ENCODE measurements at regions not wholly inside any gene's neighbourhood (a gene's known extent, or its start where the extent isn't known, plus 50 kb on each side); places are given as distances from the start of the nearest gene placed in this dataset.
"Not testable (repeated sequence)": the region's sequence is repeated elsewhere in the genome, so short reads cannot be mapped to it uniquely, and the experiment has no call there.

DNA sequence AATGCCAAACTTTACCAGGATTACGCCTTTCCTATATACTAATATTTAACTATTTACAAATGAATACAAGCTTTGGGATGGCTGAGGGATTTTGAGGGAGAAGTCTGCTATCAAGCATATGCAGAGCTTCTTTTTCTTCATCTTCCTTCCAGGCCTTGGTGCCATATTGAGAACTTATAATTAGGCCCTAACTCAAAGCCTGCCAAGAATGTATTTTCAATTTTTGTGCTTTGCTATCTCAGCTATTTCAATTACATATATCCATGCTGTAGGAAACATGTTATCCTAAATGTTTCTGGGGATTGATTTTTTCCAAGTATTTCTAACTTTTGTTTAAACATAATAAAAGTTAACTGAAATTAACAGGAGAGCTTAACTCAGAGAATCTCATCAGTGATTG, 425.0 kb upstream of the GRM7 start:
- DNase-seq (ENCODE audit: low read depth) = no peak

DNA sequence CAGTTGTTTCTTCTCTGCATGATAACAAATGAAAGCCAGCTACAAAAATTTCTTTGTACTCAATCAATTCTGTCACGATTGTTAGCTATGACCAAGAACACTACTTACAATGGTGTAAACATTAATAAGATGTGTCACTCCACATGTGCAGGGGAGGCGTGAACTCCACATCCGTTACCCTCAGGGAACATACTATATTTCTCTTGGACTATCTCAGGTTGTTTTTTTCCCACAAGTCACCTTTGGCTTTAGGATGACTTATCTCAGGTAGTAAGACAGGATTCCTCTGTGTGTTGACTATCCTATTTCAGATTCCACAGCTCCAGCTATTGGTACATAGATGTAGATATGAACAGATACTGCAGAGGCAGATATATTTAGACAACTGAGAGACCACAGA, 423.3 kb upstream of the GRM7 start:
- no peak for DNase-seq (ENCODE audit: low read depth)

DNA sequence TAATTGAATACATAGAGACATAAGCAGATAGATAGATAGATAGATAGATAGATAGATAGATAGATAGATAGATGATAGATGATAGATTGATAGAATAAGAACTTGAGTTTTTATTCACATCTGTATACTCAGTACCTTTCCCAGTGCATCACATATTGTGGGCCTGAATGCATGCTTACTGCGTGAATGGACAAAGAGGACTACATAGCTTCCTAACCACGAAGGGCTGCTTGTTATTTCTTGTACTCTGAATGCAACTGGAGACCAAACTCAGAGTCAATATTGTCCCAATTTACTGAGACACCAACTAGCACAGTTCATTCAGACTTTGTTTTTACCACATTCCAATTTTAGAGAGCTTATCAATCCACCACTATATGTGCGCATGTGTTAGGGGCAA, 422.9 kb upstream of the GRM7 start:
- DNase-seq (ENCODE audit: low read depth) = no peak

- DNase-seq (ENCODE audit: low read depth) = no peak
Measured at GRCh38 chr3:6439226-6439625, 421.7 kb upstream of the GRM7 start.

GRCh38 chr3:6439824-6440223, 421.1 kb upstream of the GRM7 start:
- no peak for DNase-seq (ENCODE audit: low read depth)

DNA sequence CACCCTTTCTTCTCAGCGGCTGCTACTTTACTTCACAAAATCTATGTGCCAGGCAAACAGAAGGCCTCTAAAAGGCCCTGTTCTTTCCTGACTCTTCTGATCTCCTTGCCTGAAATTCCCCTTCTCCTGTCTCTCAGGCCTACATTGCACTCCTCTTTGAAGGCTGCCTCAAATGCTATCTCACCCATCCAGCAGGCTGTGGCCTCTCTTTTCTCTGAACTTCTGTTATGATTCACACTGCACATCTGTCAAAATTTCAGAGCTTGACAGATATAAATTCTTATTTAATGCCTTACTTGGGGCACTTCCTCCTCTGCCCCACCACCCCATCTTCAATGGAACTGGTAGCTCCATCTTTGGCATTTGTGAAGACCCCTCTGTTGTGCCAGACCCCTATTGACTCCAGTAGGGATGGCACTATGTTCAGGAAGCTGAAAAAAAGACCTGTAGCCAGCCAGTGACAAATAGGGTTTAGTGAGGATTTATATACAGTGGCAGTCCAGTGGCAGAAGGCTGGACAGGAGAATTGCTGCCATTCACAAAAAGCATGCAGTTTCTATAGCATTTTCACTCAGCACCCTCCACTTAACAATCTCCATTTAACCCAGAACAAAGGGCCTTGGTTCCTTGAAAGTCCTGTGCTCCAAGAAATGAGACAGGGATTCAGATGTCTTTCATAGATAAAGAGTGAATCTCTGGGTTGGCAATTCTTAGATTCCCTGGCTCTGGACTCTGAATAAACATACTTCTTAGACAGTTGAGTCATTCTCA, 415.8 kb upstream of the GRM7 start:
- DNase-seq (ENCODE audit: low read depth) = no peak

- no peak for DNase-seq (ENCODE audit: low read depth)
Measured at GRCh38 chr3:6447166-6447801, 413.6 kb upstream of the GRM7 start.

GRCh38 chr3:6448011-6448410, 412.9 kb upstream of the GRM7 start:
- no peak for DNase-seq (ENCODE audit: low read depth)

GRCh38 chr3:6449099-6449498, 411.8 kb upstream of the GRM7 start:
- DNase-seq (ENCODE audit: low read depth) = no peak

- no peak for DNase-seq (ENCODE audit: low read depth)
Measured at GRCh38 chr3:6452974-6453373, 407.9 kb upstream of the GRM7 start.

DNA sequence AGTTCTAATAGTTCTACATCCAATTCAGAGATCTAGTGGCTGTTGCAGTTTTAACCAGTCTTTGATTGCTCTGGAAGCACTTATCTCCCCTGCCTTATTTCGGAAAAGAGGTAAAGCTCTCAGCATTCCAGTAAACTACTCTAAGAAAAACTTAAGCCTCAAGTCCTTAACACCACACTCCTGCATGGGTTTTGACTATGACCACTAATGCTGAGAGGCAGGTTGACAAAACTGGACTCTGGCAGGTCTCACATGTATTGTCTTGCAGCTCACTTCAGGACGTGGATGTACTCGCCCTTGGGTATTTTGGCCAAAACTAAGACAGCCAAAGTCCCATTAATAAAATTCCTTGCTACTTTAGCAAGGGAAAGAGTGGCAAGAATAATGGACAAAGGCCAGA, 405.9 kb upstream of the GRM7 start:
- no peak for DNase-seq (ENCODE audit: low read depth)

GRCh38 chr3:6467186-6467585, 393.7 kb upstream of the GRM7 start:
- no peak for DNase-seq (ENCODE audit: low read depth)

GRCh38 chr3:6468589-6468988, 392.3 kb upstream of the GRM7 start:
- no peak for DNase-seq (ENCODE audit: low read depth)

DNA sequence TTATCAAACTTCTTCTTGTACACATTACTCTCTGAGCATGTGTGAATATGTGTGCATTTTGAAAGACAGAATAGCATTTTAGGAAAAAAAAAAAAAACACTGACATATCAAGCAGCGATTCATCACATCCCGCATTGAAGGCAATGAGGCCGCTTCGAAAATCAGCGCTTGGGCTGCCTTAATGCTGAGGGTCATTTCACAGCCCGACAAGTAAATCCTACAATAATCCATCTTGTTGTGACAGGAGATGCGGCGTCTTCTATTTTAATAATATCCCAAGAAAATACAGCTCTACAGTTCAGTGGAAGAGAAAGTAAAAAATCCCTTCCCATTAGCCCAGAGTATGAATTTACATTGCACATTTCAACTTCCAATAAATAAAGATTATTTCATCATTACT, 389.2 kb upstream of the GRM7 start:
- DNase-seq (ENCODE audit: low read depth) = no peak

DNA sequence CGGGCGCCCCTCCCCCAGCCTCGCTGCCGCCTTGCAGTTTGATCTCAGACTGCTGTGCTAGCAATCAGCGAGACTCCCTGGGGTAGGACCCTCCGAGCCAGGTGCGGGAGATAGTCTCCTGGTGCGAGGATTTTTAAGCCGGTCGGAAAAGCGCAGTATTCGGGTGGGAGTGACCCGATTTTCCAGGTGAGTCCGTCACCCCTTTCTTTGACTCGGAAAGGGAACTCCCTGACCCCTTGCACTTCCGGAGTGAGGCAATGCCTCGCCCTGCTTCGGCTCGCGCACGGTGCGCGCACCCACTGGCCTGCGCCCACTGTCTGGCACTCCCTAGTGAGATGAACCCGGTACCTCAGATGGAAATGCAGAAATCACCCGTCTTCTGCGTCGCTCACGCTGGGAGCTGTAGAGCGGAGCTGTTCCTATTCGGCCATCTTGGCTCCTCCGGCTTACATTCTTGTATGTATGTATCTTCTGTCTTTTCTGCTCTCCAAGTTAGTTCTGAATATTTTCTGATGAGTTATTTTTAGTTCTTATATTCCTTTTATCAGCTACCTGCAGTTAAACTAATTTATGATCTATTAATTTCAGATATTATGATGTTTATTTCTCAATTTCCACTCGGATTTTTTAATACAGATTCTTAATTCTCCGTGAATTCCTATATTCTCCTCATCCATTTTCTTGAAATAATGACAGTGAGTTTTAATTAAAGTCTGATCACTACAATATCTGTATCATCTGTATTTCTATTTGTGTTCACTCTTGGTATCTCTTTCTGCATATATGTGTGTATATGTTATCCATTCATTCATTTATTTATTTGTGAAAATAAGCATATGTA, 370.2 kb upstream of the GRM7 start:
- DNase-seq (ENCODE audit: low read depth) = not testable (repeated sequence)

GRCh38 chr3:6491768-6492167, 369.1 kb upstream of the GRM7 start:
- DNase-seq (ENCODE audit: low read depth) = no peak

DNA sequence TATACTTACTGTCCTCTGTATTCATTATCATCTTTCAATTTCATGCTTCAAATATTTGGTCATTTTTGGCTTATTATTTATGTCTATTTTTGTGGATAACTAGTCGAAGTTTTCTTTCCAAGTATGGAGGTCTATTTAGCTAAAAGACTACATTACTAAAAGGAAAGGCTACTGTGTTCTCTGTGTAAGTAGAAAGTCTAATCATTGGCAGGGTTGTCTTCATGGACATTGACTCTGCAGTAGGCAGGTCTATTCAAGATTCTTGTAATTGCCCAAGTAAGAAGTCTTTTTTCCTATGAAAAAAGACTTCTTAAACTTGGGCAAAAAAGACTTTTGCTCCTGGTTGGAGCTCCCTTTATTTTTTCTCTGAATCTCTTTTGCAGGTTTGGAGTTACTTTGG, 368.6 kb upstream of the GRM7 start:
- no peak for DNase-seq (ENCODE audit: low read depth)

DNA sequence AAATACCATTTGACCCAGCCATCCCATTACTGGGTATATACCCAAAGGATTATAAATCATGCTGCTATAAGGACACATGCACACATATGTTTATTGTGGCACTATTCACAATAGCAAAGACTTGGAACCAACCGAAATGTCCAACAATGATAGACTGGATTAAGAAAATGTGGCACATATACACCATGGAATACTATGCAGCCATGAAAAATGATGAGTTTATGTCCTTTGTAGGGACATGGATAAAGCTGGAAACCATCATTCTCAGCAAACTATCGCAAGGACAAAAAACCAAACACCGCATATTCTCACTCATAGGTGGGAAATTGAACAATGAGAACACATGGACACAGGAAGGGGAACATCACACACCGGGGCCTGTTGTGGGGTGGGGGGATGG, 362.0 kb upstream of the GRM7 start:
- not testable (repeated sequence) for DNase-seq (ENCODE audit: low read depth)

GRCh38 chr3:6504347-6504746, 356.6 kb upstream of the GRM7 start:
- no peak for DNase-seq (ENCODE audit: low read depth)

DNA sequence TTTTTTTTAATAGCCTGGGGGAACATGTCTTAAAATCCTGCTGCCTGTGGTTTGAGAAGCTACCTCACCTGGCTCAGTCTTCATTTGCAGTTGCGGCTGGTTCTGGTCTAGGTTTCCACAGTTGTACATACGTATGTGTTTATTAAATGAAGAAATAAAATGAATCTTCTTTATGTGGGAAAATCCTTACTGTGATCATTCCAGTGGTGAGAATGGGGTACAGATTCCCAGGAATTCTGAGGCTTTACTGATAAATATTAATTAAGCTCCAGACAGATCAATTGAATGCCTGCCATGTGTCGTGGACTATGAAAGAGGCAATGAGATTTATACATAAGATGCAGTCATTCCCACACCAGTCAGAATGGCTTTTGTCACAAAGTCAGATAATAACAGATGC, 356.1 kb upstream of the GRM7 start:
- DNase-seq (ENCODE audit: low read depth) = no peak

- no peak for DNase-seq (ENCODE audit: low read depth)
Measured at GRCh38 chr3:6508410-6508759, 352.5 kb upstream of the GRM7 start.

DNA sequence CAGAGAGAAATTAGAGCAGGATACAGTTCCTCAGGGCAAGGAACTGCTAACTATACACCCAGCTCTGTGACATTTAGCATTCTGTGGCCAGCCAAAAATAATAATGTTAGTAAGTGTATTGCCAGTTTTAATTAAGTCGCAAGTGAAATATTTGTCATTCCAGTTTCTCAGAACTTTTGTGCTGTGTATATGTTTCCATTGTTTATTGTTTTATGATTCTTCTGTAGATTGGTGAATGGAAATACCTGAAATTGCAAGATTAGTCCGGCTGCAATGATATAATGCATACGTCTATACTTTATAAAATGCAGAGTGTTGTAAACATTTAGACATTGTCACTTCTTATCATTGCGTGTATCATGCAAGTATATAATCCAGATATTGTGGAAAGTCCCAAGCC, 351.3 kb upstream of the GRM7 start:
- no peak for DNase-seq (ENCODE audit: low read depth)

GRCh38 chr3:6510713-6511112, 350.2 kb upstream of the GRM7 start:
- no peak for DNase-seq (ENCODE audit: low read depth)
